ENCODE measurements at regions not wholly inside any gene's neighbourhood (a gene's known extent, or its start where the extent isn't known, plus 50 kb on each side); places are given as distances from the start of the nearest gene placed in this dataset.
A peak's percentile ranks its signal among the peaks of the same experiment; 100 is the strongest.

DNA sequence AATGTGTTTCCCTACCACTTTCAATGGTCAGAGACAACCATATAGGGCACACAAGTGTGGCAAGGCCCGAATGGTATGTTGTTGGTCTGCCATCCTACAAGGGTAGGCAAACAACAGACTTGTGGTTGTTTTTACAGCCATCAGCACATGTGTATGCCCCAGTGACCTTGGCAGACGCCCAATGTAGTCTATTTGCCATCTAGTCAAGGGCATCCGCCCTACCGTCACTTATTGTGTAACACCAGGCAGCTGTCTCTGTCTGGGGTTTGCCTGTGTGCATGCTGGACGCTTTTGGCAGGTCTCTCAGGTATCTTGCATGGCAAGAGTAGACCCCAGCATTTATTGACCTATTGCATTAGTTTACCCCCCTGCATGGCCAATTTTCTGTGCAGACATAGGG lies 1145.5 kb upstream of the POU3F4 start:
- Histone ChIP-seq H3K4me3 (no peak overlapping the region), H3K9me3 (no peaks in the 10 kb centered on the region), H3K36me3 (no peaks in the 10 kb centered on the region), H3K4me1 (no peaks in the 10 kb centered on the region), H3K27me3 (no peaks in the 10 kb centered on the region), H3K27ac (no peak overlapping the region)
- WGBS (ENCODE audit: insufficient coverage, low coverage, low lambda C conversion rate, missing lambda C conversion rate) = 19% methylated on average over 2 of the region's 5 CpGs
- TF ChIP-seq, protein P1, sequence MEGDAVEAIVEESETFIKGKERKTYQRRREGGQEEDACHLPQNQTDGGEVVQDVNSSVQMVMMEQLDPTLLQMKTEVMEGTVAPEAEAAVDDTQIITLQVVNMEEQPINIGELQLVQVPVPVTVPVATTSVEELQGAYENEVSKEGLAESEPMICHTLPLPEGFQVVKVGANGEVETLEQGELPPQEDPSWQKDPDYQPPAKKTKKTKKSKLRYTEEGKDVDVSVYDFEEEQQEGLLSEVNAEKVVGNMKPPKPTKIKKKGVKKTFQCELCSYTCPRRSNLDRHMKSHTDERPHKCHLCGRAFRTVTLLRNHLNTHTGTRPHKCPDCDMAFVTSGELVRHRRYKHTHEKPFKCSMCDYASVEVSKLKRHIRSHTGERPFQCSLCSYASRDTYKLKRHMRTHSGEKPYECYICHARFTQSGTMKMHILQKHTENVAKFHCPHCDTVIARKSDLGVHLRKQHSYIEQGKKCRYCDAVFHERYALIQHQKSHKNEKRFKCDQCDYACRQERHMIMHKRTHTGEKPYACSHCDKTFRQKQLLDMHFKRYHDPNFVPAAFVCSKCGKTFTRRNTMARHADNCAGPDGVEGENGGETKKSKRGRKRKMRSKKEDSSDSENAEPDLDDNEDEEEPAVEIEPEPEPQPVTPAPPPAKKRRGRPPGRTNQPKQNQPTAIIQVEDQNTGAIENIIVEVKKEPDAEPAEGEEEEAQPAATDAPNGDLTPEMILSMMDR (IDR thresholded peaks at IDR 0.05) = no peak
- TF ChIP-seq POLR2A (IDR thresholded peaks at IDR 0.05) = no peak
- peak; percentile 94 to 99 (median 96) for ATAC-seq
- intact Hi-C loops (cut with DNase I) = no loop called here
- peak; percentile 73 to 83 (median 78) for DNase-seq

DNA sequence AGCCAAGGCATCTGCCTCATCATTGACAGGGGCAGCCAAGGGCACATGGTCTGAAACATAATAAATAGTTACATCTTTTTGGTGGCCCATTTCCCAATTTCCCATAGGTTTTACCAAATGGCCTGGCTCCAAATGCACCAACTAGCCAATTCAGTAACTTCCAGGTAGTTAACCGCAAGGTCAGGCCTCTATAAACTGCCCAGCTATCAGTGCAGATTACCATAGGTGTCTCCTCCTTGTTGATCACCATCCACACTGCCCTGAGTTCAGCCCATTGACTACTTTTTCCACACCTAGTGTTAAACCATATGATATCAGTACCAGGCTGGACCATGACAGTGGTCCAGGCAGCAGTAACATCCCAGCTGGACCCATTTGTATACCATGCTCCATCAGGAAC lies 1145.1 kb upstream of the POU3F4 start:
- TF ChIP-seq, protein P1 (IDR thresholded peaks at IDR 0.05) = no peak
- no peak for TF ChIP-seq POLR2A (IDR thresholded peaks at IDR 0.05)
- 60% methylated on average over 1 of the region's 1 CpG for WGBS (ENCODE audit: insufficient coverage, low coverage, low lambda C conversion rate, missing lambda C conversion rate)
- intact Hi-C loops (cut with DNase I) = no loop called here
- no peaks in the 10 kb centered on the region for H3K36me3 ChIP-seq
- ATAC-seq = peak; percentile 45 to 58 (median 58)
- no peak overlapping the region for H3K27ac ChIP-seq
- no peaks in the 10 kb centered on the region for H3K27me3 ChIP-seq
- H3K4me3 ChIP-seq = no peak overlapping the region
- DNase-seq = no peak
- H3K4me1 ChIP-seq = no peaks in the 10 kb centered on the region
- H3K9me3 ChIP-seq = no peaks in the 10 kb centered on the region

DNA sequence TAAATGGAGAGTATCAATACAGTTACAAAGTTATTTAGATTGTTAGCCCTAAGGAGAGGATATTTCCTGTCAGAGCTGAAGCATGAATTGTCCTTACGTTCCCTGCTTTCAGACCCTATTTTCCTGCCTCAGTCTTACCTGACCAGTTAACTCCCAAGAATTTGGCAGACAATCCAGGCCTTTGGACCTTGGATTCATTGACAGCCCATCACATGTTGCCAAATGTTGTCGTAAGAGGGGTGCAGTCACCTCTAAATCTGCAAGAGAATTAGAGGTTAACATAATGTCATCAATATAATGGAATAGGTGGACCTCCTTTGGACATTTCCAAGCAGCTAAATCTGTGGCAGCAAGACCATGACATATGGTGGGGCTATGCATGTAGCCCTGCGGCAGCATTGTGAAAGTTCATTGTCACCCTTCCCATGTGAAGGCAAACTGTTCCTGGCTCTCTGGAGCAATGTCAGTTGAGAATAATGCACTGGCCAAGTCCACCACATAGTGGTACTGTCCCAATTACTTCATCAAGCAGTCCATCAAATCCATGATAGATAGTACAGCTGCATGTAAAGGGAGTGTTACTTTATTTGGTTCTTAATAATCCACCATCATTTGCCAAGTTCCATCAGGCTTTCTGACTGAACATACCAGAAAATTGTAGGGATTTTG lies 1137.0 kb upstream of the POU3F4 start:
- DNase-seq (peak in 1 of 3 donors; percentile 46), ATAC-seq (peak in 2 of 4 donors; percentile 33 to 71)

DNA sequence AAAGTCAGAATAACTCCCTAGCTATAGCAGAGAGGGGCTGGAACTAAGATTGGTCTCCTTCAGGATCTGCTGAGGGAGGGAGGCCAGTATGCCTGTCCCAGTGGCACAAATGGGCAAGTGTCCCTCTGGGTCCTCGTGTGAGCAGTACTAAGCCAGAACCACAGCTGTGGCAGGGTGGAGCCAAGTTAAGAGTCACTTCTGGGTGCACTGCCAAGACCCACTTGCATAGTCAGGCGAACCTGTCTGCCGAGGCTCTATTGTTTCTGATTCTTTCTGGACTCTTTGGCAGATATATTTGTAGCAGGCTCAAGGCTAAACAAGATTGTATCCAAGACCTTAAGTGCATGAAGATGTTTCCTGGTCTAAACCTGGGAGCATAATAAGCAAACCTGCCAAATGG lies 1123.7 kb upstream of the POU3F4 start:
- H3K9me3 ChIP-seq = no peaks in the 10 kb centered on the region
- ATAC-seq = no peak
- 47% methylated on average over 2 of the region's 3 CpGs for WGBS (ENCODE audit: insufficient coverage, low coverage, low lambda C conversion rate, missing lambda C conversion rate)
- no peak for TF ChIP-seq POLR2A (IDR thresholded peaks at IDR 0.05)
- TF ChIP-seq, protein P1 (IDR thresholded peaks at IDR 0.05) = no peak
- intact Hi-C loops (cut with DNase I) = no loop called here
- H3K27ac ChIP-seq = no peak overlapping the region
- H3K4me1 ChIP-seq = no peaks in the 10 kb centered on the region
- H3K36me3 ChIP-seq = no peaks in the 10 kb centered on the region
- H3K27me3 ChIP-seq = no peaks in the 10 kb centered on the region
- no peak overlapping the region for H3K4me3 ChIP-seq
- no peak for DNase-seq

More for the DNA sequence above, 1137.0 kb upstream of the POU3F4 start:
- H3K27ac ChIP-seq = no peak overlapping the region
- H3K9me3 ChIP-seq = no peaks in the 10 kb centered on the region
- no peak overlapping the region for H3K4me3 ChIP-seq
- H3K36me3 ChIP-seq = no peaks in the 10 kb centered on the region
- H3K27me3 ChIP-seq = no peaks in the 10 kb centered on the region
- peaks cover 0 to 9% (median 0%) of the 10 kb centered on the region in 4 donors for H3K4me1 ChIP-seq
- TF ChIP-seq POLR2A (IDR thresholded peaks at IDR 0.05) = no peak
- TF ChIP-seq, protein P1 (IDR thresholded peaks at IDR 0.05) = no peak
- WGBS (ENCODE audit: insufficient coverage, low coverage, low lambda C conversion rate, missing lambda C conversion rate) = 58% methylated on average over 3 of the region's 3 CpGs
- intact Hi-C loops (cut with DNase I) = no loop called here

Data from right lobe of liver (tissue), 6 donors.